PFSK-1 (cell line): ENCODE measurements at regions not wholly inside any gene's neighbourhood (a gene's known extent, or its start where the extent isn't known, plus 50 kb on each side); places are given as distances from the start of the nearest gene placed in this dataset.

ENCODE experiments used
- FOXP2 ChIP-seq: optimal IDR thresholded peaks from 2 replicates; pipeline ENCODE3; 2011; ENCODE audit warnings: borderline replicate concordance, control low read depth, inconsistent platforms; ENCODE audit not compliant: insufficient read depth; ENCODE audit errors: extremely low read length, extremely low read depth
- POLR2AphosphoS5 ChIP-seq: IDR thresholded peaks from 2 replicates; pipeline ENCODE4 v1.6.1; 2012; ENCODE audit warnings: low read depth, mild to moderate bottlenecking, control low read depth, low read length, moderate library complexity
- REST ChIP-seq, 2 experiments: IDR thresholded peaks; 2 replicates each; pipeline versions ENCODE4 v1.6.1 to v1.8.0; 2011 to 2012; ENCODE audit warnings: low read depth in 2 of 2, low read length in 2 of 2, control low read depth in 1 of 2, inconsistent platforms in 1 of 2, mild to moderate bottlenecking in 1 of 2, moderate library complexity in 1 of 2; ENCODE audit not compliant: insufficient read depth in 1 of 2
- SIN3A ChIP-seq: IDR thresholded peaks from 2 replicates; pipeline ENCODE4 v1.6.1; 2012; ENCODE audit warnings: mild to moderate bottlenecking, low read length, moderate library complexity, borderline replicate concordance; ENCODE audit not compliant: insufficient read depth
- TAF1 ChIP-seq: IDR thresholded peaks from 2 replicates; pipeline ENCODE4 v1.6.1; 2012; ENCODE audit warnings: low read length, control low read depth, borderline replicate concordance; ENCODE audit not compliant: insufficient read depth

GRCh38 chr13:105105471-105105870 is 1430.0 kb downstream of the EFNB2 start:
- no peak for TF ChIP-seq TAF1
- TF ChIP-seq FOXP2: no peak
- no peak for TF ChIP-seq POLR2AphosphoS5
- TF ChIP-seq REST (IDR thresholded peaks at IDR 0.05; ENCODE audit: insufficient read depth in 1 of 2, low read depth in 2 of 2, low read length in 2 of 2): no peak
- TF ChIP-seq SIN3A: no peak

GRCh38 chr13:105097521-105097920 is 1437.9 kb downstream of the EFNB2 start:
- TF ChIP-seq FOXP2 (no peak), TAF1 (no peak), REST (IDR thresholded peaks at IDR 0.05; ENCODE audit: insufficient read depth in 1 of 2, low read depth in 2 of 2, low read length in 2 of 2) (no peak), POLR2AphosphoS5 (no peak), SIN3A (no peak)

- no peak for TF ChIP-seq REST (IDR thresholded peaks at IDR 0.05; ENCODE audit: insufficient read depth in 1 of 2, low read depth in 2 of 2, low read length in 2 of 2)
- no peak for TF ChIP-seq POLR2AphosphoS5
- no peak for TF ChIP-seq TAF1
- no peak for TF ChIP-seq SIN3A
- no peak for TF ChIP-seq FOXP2
Measured at GRCh38 chr13:105089858-105090643, 1445.4 kb downstream of the EFNB2 start.

GRCh38 chr13:105087945-105088344 is 1447.5 kb downstream of the EFNB2 start:
- TF ChIP-seq SIN3A (no peak), FOXP2 (no peak), POLR2AphosphoS5 (no peak), REST (IDR thresholded peaks at IDR 0.05; ENCODE audit: insufficient read depth in 1 of 2, low read depth in 2 of 2, low read length in 2 of 2) (no peak), TAF1 (no peak)

- TF ChIP-seq POLR2AphosphoS5: no peak
- no peak for TF ChIP-seq SIN3A
- no peak for TF ChIP-seq FOXP2
Measured at GRCh38 chr13:105084931-105085330, 1450.5 kb downstream of the EFNB2 start.
